22Rv1 (cell line): ENCODE measurements at regions not wholly inside any gene's neighbourhood (a gene's known extent, or its start where the extent isn't known, plus 50 kb on each side); places are given as distances from the start of the nearest gene placed in this dataset.
A peak's percentile ranks its signal among the peaks of the same experiment; 100 is the strongest.

Experiments used
- H3K27ac ChIP-seq: fragments of 450-650 bp; 2 replicates; pipeline ENCODE4 v1.5.1; 2017
- ZFX ChIP-seq: fragments of 450-650 bp; IDR thresholded peaks from 2 replicates; pipeline ENCODE4 v1.6.1; 2017; ENCODE audit warnings: antibody characterized with exemption, borderline replicate concordance
- TF ChIP-seq, protein P1 (sequence below): fragments of 450-650 bp; IDR thresholded peaks from 2 replicates; pipeline ENCODE4 v1.5.1; 2017; ENCODE audit warnings: mild to moderate bottlenecking

DNA sequence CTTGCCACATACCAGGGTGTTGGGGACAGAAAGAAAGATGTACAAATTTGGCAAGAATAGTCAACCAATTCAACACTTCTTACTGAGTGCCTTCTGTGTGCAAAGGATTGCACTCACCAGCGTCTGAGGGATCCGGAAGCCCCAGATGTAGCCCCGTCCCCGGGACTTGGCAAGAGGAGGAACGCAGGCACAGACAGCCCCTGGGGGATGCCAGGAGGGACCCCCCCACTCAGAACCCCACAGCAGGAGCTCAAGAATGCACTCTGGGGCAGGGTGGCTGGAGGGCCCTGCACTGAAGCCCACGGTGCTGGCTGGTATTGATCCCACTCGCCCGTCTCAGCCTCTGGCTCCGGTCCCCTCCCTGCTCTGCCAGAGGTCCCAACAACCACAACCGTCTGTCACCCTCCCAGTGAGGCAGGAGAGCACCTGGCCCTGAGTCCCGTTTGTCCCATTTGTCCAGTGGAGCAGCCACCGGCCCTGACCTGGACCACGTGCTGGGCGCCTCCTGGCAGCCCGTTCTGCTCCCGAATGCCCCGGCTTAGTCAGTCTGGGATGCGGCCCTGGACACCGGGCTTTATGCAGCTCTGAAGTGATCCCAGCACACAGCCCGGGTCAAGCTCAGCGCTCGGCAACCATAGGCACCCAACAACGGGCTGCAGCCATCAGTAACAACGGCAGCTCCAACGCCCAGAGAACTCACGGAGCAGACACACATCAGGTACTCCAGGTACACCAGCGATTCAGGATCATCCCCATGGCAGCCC lies 128.7 kb downstream of the DLL1 start:
- H3K27ac ChIP-seq = no peak overlapping the region

DNA sequence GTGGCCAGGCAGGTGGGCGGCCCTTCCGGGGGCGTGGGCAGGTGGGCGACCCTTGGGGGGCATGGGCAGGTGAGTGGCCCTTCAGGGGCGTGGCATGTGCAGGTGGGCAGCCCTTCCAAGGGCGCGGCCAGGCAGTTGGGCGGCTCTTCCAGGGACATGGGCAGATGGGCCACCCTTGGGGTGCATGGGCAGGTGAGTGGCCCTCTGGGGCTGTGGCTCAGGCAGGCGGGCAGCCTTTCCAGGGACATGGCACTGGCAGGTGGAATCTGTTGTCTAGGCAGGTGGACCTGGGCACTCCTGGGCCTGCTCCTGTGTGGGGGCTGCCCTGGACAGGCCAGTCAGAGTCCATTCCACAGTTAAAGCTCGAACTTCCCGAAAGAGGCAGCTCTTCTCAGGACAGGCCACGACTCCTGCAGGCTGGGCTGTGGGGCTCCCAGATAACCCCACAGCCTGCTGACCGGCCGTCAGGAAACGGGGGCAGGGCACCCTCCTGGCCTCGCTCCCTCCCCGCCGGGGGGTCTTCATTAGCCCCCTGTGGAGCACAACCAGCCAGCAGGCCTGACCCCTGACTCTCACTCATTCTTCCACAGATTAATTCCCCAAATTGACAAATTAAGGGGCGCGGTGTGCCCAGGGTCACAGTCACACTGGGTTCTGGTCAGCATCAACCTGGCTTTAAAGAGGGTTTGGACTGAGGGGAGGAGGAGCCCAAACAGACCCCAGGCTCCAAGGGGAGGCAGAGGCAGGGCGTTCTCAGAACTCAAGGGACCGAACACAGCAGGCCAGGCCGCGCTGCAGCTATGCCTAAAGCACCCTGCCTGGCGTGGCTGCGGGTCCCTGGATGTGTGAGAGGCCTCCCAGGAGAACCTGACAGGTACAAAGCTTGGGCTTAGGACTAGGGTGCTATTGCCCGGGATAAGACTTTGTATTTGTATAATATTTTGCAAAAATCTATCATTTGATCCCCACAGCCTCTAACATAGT lies 130.0 kb downstream of the DLL1 start:
- no peak overlapping the region for H3K27ac ChIP-seq
- TF ChIP-seq ZFX = no peak
- TF ChIP-seq, protein P1, sequence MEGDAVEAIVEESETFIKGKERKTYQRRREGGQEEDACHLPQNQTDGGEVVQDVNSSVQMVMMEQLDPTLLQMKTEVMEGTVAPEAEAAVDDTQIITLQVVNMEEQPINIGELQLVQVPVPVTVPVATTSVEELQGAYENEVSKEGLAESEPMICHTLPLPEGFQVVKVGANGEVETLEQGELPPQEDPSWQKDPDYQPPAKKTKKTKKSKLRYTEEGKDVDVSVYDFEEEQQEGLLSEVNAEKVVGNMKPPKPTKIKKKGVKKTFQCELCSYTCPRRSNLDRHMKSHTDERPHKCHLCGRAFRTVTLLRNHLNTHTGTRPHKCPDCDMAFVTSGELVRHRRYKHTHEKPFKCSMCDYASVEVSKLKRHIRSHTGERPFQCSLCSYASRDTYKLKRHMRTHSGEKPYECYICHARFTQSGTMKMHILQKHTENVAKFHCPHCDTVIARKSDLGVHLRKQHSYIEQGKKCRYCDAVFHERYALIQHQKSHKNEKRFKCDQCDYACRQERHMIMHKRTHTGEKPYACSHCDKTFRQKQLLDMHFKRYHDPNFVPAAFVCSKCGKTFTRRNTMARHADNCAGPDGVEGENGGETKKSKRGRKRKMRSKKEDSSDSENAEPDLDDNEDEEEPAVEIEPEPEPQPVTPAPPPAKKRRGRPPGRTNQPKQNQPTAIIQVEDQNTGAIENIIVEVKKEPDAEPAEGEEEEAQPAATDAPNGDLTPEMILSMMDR = no peak

More for the DNA sequence above, 128.7 kb downstream of the DLL1 start:
- TF ChIP-seq, protein P1 = no peak
- TF ChIP-seq ZFX = no peak

DNA sequence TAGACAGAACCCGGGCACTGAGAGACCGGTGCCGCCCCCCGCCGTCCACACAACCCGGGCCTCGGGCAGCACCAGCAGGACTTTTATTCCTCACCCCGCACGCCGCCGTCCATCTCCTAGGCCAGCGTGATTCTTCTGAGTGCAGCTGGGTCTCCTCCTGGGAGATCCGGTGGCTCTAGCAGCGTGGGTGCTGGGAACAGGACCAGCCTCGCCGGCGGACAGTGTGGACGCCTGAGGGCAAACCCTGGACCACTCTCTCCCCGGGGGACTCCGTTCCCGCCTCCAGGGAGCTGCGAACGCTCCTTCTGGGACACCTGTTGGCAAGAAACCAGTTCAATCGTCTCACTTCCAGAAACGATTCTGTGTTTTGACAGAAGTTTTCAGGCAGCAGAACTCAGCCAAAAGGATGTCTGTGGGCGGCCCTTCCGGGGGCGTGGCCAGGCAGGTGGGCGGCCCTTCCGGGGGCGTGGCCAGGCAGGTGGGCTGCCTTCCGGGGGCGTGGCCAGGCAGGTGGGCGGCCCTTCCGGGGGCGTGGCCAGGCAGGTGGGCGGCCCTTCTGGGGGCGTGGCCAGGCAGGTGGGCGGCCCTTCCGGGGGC lies 130.7 kb downstream of the DLL1 start:
- peak overlapping the region; percentile 32; the same call in 1 of the 2 replicates for H3K27ac ChIP-seq
- no peak for TF ChIP-seq ZFX
- TF ChIP-seq, protein P1 = no peak

DNA sequence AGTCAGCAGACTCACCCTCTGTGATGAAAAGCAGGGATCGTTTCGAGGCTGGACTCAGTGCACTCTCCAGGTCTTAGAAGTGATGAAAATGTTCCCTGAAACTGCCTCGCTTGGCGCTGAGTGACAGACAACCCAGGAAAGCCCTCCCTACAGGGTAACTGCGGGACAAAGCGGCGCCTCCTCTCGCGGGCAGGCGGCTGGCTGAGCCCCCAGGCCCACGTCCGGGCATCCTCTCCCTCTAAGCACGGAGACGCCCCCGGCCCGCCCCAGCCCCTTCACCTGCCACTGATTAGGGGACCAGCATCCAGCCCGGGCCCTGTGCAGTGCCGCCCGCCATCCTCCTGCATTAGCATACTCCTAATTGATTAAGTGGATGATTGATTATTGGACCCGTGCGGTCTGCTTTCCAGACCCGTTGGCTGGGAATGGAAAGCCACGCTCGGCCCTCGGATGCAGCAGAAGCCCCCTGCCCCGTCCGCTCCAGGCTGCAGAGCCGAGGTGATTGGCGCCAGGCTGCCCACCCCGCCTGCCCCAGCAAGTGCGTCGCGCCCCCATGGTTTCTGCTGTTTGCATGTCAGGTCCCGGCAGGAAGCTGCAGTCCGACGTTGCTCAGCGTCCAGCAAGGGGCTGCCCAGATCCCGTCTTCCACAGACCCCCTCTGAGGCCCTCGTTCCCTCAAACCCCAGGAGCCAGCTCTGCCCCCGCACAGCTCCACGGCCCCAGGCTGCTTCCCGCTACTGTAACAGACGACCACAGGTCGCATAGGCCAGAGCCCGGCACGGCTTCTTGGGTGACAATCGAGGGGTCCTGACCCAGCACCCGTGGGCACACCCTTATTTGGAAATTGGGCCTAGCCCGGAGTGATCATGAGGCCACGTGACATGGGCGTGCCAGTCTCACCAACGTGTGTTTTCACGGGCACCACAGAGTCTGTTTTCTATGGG lies 131.6 kb downstream of the DLL1 start:
- H3K27ac ChIP-seq = peak overlapping the region; percentile 32; the same call in 1 of the 2 replicates
- TF ChIP-seq ZFX = no peak
- TF ChIP-seq, protein P1 = no peak

DNA sequence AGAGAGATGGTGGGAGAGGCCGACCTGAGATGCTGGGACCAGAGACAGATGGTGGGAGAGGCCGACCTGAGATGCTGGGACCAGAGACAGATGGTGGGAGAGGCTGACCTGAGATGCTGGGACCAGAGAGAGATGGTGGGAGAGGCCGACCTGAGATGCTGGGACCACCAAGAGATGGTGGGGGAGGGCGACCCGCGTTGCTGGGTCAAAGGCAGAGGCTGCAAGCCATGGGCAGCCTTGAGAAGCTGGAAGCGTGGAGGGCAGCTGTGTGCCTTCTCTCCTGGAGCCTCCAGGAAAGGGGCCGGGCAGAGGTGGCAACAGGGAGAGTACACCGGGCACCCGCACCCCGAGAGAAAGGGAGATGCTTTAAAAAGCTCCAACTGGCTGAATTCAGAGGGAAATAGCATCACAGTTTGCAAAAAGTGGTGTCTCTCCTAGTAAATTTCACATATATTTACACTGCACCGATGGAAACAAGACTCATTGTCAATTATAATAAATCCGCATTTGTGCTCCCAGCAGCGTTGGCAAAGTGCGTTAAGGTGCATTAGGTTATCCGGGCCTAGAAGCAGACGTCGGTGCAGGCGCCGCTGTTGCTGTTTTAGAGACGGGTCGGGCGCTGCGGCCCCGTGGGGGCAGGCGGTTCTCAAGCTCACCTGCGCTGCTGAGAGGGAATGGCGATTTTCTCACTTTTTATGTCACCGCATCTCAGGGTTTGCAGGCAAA lies 132.4 kb downstream of the DLL1 start:
- H3K27ac ChIP-seq = no peak overlapping the region
- no peak for TF ChIP-seq ZFX
- TF ChIP-seq, protein P1 = no peak
